ENCODE measurements at regions not wholly inside any gene's neighbourhood (a gene's known extent, or its start where the extent isn't known, plus 50 kb on each side); places are given as distances from the start of the nearest gene placed in this dataset.
"Not testable (repeated sequence)": the region's sequence is repeated elsewhere in the genome, so short reads cannot be mapped to it uniquely, and the experiment has no call there.

DNA sequence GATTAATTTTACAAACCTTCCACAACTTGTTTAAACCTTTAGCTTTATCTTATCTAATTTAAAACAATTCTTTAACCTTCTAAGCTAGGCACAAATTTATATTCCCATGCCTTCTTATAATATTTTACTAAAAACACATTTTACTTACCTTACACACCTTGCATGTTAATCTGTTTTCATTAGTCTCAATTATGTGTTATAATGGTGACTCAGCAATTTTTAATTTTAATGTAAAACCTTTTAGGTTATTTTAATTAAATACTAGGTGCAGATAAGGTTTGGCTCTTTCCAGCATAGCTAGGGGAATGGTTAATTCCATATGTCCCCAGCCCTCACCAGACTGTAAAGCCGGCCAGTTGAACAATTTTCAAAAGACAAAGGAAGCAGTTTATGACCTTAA lies 264.6 kb upstream of the SGO1 start:
- DNase-seq: no peak
- WGBS, 2 donors: 77% methylated on average over 1 of the region's 1 CpG

DNA sequence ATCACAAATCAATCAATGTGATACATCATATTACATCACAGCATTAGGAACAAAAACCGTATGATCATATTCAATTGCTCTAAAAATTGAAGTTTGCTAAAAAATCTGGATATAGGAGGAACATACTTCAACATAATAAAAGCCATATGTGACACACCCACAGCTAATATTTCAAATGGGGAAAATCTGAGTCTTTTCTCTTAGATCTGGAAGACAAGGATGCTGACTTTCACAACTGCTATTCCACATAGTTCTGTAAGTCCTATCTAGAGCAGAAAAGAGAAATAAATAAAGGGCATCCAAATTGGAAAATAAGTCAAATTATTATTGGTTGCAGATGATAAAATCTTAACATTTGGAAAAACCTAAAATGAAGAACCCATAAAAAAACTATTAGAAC lies 256.8 kb upstream of the SGO1 start:
- H3K27me3 ChIP-seq: no peaks in the 10 kb centered on the region
- TF ChIP-seq POLR2A (IDR thresholded peaks at IDR 0.05): no peak
- TF ChIP-seq, protein P1, sequence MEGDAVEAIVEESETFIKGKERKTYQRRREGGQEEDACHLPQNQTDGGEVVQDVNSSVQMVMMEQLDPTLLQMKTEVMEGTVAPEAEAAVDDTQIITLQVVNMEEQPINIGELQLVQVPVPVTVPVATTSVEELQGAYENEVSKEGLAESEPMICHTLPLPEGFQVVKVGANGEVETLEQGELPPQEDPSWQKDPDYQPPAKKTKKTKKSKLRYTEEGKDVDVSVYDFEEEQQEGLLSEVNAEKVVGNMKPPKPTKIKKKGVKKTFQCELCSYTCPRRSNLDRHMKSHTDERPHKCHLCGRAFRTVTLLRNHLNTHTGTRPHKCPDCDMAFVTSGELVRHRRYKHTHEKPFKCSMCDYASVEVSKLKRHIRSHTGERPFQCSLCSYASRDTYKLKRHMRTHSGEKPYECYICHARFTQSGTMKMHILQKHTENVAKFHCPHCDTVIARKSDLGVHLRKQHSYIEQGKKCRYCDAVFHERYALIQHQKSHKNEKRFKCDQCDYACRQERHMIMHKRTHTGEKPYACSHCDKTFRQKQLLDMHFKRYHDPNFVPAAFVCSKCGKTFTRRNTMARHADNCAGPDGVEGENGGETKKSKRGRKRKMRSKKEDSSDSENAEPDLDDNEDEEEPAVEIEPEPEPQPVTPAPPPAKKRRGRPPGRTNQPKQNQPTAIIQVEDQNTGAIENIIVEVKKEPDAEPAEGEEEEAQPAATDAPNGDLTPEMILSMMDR (IDR thresholded peaks at IDR 0.05): no peak
- no peak overlapping the region for H3K4me3 ChIP-seq
- H3K9me3 ChIP-seq: no peaks in the 10 kb centered on the region
- intact Hi-C loops (cut with DNase I; ENCODE audit: low total_unique reads): no loop called here
- no peaks in the 10 kb centered on the region for H3K4me1 ChIP-seq
- H3K36me3 ChIP-seq (ENCODE audit: low read depth, missing control alignments): no peaks in the 10 kb centered on the region
- no peak for DNase-seq
- 71 to 90% methylated on average over 1 of the region's 1 CpG for WGBS, 2 donors
- H3K27ac ChIP-seq: no peak overlapping the region

More for the DNA sequence above, 264.6 kb upstream of the SGO1 start:
- intact Hi-C loops (cut with DNase I; ENCODE audit: low total_unique reads): no loop called here
- TF ChIP-seq, protein P1 (IDR thresholded peaks at IDR 0.05): no peak
- TF ChIP-seq POLR2A (IDR thresholded peaks at IDR 0.05): no peak
- H3K36me3 ChIP-seq (ENCODE audit: low read depth, missing control alignments): no peaks in the 10 kb centered on the region
- no peaks in the 10 kb centered on the region for H3K4me1 ChIP-seq
- H3K9me3 ChIP-seq: no peaks in the 10 kb centered on the region
- H3K4me3 ChIP-seq: no peak overlapping the region
- no peaks in the 10 kb centered on the region for H3K27me3 ChIP-seq
- no peak overlapping the region for H3K27ac ChIP-seq

DNA sequence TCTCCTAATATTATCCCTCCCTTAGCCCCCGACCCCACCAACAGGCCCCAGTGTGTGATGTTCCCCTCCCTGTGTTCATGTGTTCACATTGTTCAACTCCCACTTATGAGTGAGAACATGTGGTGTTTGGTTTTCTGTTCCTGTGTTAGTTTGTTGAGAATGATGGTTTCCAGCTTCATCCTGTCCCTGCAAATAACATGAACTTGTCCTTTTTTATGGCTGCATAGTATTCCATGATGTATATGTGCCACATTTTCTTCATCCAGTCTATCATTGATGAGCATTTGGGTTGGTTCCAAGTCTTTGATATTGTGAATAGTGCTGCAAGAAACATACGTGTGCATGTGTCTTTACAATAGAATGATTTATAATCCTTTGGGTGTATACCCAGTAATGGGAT lies 241.3 kb upstream of the SGO1 start:
- intact Hi-C loops (cut with DNase I; ENCODE audit: low total_unique reads); H3K36me3 ChIP-seq (ENCODE audit: low read depth, missing control alignments); H3K27ac ChIP-seq; H3K4me1 ChIP-seq; H3K27me3 ChIP-seq; DNase-seq; H3K9me3 ChIP-seq; H3K4me3 ChIP-seq: not testable (repeated sequence)
- 75 to 81% methylated on average over 2 of the region's 2 CpGs for WGBS, 2 donors

DNA sequence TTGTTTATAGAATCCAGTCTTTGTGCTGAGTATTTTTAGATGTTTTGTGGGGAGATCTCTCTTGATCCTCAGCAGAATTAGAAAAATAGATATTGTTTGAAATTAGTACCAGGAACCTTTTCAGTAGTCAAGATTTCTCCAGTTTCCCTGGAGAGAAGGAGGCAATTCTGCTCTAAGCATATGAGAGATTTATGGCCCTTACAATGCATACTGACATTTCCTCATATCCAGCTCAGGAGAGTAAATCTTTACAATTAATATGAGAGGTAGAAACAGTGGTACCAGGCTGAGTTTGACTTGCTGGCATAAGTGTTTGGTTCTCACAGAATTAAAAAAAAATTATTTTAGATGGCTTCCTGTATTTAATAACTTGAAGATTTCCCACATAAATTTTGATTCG lies 239.1 kb upstream of the SGO1 start:
- Histone ChIP-seq H3K27ac (no peak overlapping the region), H3K27me3 (no peaks in the 10 kb centered on the region), H3K9me3 (no peaks in the 10 kb centered on the region), H3K4me1 (no peaks in the 10 kb centered on the region), H3K4me3 (no peak overlapping the region), H3K36me3 (ENCODE audit: low read depth, missing control alignments) (no peaks in the 10 kb centered on the region)
- WGBS, 2 donors: 87 to 89% methylated on average over 1 of the region's 1 CpG
- no peak for DNase-seq
- intact Hi-C loops (cut with DNase I; ENCODE audit: low total_unique reads): no loop called here
- TF ChIP-seq, protein P1 (IDR thresholded peaks at IDR 0.05): no peak
- no peak for TF ChIP-seq POLR2A (IDR thresholded peaks at IDR 0.05)

DNA sequence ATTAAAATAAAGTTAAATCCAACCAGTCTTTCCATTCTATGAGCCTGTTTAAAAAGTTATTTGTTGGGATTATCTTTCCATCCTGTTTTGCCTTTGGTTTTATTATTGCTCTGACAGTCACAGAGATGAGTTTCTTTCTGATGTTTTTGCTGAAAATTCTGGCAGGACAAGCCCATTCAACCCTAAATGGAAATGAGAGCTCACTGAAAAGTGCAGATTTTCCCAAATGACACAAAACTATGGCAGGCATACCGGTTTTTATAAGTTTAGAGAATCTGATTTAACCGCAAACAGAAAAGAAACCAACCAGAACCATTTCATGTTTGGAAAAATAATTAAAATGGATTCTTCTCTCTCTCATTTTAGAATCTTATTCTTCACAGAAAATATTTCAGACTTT lies 238.1 kb upstream of the SGO1 start:
- intact Hi-C loops (cut with DNase I; ENCODE audit: low total_unique reads): no loop called here
- Histone ChIP-seq H3K4me3 (no peak overlapping the region), H3K27ac (no peak overlapping the region), H3K9me3 (no peaks in the 10 kb centered on the region), H3K4me1 (no peaks in the 10 kb centered on the region), H3K36me3 (ENCODE audit: low read depth, missing control alignments) (no peaks in the 10 kb centered on the region), H3K27me3 (no peaks in the 10 kb centered on the region)
- no peak for DNase-seq
- TF ChIP-seq, protein P1 (IDR thresholded peaks at IDR 0.05): no peak
- no peak for TF ChIP-seq POLR2A (IDR thresholded peaks at IDR 0.05)
- WGBS, 2 donors: 78 to 82% methylated on average over 2 of the region's 2 CpGs

Data from testis (tissue), 2 donors.